Ovary (tissue), 3 donors: ENCODE measurements at regions not wholly inside any gene's neighbourhood (a gene's known extent, or its start where the extent isn't known, plus 50 kb on each side); places are given as distances from the start of the nearest gene placed in this dataset.

Experiments used
- CTCF ChIP-seq, 3 donors: fragments of 450-650 bp in 2 of 3; fragments of 200-600 bp in 1 of 3; IDR thresholded peaks; one replicate each; pipeline versions ENCODE4 v1.5.1 to v1.8.0; 2016 to 2022; ENCODE audit warnings: antibody characterized with exemption in 3 of 3, mild to moderate bottlenecking in 1 of 3
- POLR2A ChIP-seq: fragments of 450-650 bp; IDR thresholded peaks from one replicate; pipeline ENCODE4 v1.6.1; 2017; ENCODE audit warnings: antibody characterized with exemption, mild to moderate bottlenecking, moderate library complexity
- donor health status: DM: no; HTN: no; CAD: no.

- no peak for TF ChIP-seq POLR2A
- TF ChIP-seq CTCF (IDR thresholded peaks at IDR 0.05): no peak
Observed at GRCh38 chr2:195447323-195447975, 209.6 kb upstream of the SLC39A10 start.
